OCI-LY3 (cell line): ENCODE measurements at regions not wholly inside any gene's neighbourhood (a gene's known extent, or its start where the extent isn't known, plus 50 kb on each side); places are given as distances from the start of the nearest gene placed in this dataset.

Experiments
- CTCF ChIP-seq: fragments of 200-600, 300-600 bp; sonication (generic); IDR thresholded peaks from 2 replicates; pipeline ENCODE4 v1.5.1; 2014; ENCODE audit warnings: antibody characterized with exemption, low read length, low read depth
- EZH2phosphoT487 ChIP-seq: fragments of 200-600 bp; shearing (Covaris generic); IDR thresholded peaks from 2 replicates; pipeline ENCODE4 v1.6.1; 2018; ENCODE audit warnings: antibody characterized with exemption, mixed run types, low read depth

- TF ChIP-seq CTCF (no peak), EZH2phosphoT487 (no peak)
Measured at GRCh38 chr5:125311743-125312142, 565.3 kb upstream of the ZNF608 start.
